GM18867 (cell line): ENCODE measurements at regions not wholly inside any gene's neighbourhood (a gene's known extent, or its start where the extent isn't known, plus 50 kb on each side); places are given as distances from the start of the nearest gene placed in this dataset.
A peak's percentile ranks its signal among the peaks of the same experiment; 100 is the strongest.

ENCODE experiments used
- ATAC-seq: cut with Tn5 transposase; IDR thresholded peaks from one replicate; pipeline ENCODE4 v1.9.1; 2021; ENCODE audit warnings: mild to moderate bottlenecking, moderate library complexity; ENCODE audit not compliant: unreplicated experiment

DNA sequence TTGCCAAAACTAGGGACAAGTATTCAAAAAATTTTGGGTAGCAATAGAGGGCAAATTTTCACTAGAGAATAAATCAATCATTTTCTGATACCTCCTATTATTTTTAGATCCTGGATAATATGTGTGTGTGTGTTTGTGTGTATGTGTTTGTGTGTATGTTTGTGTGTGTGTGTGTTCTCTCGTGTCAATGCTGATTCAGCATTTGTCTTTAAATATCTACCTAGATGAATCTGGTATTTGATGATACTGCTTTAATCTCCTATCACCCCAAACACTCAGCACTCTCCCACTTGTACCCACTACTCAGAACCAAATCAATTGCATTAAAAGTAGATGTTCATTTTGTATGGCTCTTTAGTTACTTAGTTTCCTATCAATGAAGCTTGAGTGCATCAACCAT, 101.3 kb upstream of the NPFFR2 start:
- no peak for ATAC-seq

DNA sequence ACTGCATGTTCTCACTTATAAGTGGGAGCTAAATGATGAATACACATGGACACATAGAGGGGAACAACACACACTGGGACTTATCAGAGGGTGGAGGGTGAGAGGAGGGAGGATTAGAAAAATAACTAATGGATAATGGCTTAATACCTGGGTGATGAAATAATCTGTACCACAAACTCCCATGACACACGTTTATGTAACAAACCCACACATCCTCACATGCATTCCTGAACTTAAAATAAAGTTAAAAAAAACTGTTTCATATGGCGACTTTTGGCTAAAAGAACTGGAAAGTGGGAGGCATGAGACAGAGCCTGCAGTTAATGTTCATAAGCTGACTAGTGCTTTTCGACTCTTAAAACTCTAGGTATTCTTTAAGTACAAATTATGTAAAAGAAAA, 98.9 kb upstream of the NPFFR2 start:
- no peak for ATAC-seq

DNA sequence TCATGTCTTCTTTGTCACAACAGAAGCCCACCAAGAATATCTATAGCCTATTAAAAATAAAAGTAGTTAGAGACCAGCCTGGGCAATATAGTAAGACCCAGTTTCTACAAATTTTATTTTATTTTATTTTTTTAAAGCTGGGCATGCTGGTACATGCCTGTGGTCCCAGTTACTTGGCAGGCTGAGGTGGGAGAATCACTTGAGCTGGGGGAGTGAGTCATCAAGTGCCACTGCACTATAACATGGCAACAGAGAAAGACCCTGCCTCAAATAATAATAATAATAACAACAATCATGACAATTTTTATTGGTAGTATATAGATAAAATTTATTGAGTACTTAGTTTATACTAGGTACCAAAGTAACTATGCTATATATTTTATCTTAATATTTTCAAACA, 93.0 kb upstream of the NPFFR2 start:
- ATAC-seq, result no peak

DNA sequence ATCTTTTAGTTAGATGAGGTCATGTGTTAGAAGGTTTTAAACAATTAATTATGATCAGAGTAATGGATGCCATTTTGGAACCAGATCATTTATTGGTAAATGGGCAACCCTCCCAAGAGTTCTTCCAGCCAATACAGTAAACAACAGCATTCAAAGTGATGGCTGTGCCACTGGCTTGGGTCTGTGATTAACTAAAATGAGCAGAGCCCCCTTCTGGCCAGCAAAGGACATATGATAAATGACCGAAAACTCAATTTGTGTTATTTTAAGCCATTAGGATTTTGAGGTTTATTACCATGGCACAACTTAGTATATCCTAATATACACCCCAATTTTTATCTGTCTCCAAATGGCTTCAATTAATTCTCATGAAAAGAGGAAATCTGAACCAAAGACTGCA, 90.8 kb upstream of the NPFFR2 start:
- peak; percentile 62 for ATAC-seq

DNA sequence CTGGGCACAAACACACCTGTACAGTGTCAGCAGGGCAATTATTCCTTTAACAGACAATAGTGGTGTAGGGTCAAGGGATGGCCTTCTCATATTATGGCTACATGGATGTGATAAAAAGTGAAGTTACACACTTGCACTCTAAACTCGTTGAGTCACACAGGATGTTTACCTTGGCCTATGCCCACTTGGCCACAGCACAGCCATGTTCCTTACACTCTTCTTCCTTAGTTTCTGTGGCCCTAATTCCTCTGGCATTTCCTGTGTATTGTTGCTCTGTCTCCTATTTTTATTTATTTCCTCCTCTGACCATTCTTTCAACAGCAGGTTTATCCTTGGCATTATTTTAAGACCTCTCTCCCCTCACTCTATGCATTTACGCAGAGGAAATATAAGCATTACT, 86.8 kb upstream of the NPFFR2 start:
- no peak for ATAC-seq

DNA sequence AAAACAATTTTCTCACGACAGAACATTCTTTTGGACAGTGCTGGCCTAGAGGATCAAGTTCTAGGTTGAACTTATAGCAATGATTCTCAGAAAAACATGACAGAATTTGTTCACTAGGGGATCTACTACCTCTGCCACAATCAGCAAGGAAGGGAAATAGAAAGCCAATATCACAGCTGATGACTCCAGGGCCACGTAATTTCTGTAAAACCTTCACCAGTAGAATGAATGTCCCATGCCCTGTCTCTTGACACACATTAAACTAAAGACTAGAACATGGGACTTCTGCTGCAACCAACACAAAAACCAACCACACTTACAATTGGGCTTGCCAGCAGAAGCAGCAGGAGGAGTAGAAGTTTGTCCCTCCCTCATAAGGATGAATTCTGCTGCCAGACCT, 86.0 kb upstream of the NPFFR2 start:
- ATAC-seq, result no peak

DNA sequence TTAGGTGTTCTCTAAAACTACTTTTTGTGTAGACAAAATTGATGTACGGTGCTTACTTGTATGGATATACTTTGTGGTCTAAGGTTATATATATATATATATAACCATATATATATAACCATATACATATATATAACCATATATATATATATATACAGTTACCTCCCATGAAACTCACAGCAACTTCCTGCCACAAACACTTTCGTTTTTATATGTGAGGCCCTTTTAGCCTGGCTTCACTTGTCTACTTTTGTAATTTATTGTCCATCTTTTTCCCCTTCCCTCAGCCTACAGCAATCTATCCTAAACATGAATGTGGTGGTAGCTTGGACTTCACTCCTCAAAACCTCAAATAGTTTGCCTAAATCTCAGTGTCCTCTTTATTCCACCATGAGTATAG, 72.8 kb upstream of the NPFFR2 start:
- ATAC-seq, result no peak

DNA sequence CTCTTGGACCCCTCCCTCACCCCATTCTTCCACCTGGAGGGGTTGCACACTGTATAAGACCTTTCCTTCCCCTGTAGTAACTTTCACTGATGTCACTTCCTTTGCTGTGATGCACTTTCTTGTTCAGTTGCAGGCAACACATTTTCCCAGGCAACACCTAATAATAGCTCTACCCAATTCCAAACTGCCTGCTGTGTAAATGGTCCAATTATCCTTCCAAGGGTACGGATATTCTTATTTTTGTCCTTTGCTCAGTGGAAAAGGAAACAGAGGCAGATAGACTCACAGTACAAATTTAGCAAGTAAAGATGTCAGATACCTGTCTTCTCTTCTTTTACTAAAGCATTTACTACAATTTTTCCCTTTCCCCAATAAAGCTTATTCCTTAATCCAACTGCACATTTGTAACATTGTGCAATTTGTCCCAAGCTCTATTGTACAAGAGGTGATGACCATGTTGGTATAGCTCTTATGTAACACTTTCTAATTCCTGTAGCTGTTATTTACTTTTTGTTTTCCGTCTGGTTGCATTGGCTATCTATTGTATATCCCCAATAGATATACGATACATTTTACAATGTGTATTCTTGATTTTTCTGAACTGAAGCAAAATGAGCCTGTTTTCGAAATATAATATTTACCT, 69.1 kb upstream of the NPFFR2 start:
- ATAC-seq, result no peak

DNA sequence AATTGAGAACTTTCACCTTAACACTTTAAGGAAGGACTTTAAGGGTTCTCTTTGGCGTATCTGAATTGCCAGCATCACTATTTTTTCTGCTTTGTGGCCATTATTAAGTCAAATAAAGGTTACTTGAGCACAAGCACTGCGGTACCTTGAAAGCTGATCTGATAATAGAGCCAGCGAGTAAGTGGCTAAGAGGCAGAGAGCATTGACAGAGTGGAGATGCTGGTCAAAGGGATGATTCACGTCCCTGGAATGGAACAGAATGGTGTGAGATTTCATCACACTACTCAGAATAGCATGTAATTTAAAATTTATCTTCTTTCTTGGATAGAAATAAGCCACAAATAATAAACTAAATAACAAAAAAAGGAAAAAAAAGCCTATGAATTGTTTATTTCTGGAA, 57.1 kb upstream of the NPFFR2 start:
- ATAC-seq, result no peak

DNA sequence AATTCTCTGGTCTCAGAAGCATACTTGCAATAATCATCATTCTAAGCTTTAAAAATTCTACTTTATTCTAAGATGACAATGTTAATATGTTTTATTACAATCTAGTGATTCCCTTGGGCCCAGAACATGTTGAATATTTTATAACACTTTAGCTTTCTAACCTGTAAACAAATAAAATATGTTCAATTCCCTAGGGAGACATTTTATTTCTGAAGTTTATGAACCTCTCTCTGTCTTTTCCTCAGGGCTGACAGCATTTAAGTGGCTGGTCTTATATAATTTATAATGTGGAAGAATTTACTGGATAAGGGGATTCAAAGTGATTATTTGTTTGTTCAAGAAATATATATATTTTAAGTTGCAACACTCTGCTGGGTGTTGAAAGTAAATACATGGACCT, 55.3 kb upstream of the NPFFR2 start:
- no peak for ATAC-seq

DNA sequence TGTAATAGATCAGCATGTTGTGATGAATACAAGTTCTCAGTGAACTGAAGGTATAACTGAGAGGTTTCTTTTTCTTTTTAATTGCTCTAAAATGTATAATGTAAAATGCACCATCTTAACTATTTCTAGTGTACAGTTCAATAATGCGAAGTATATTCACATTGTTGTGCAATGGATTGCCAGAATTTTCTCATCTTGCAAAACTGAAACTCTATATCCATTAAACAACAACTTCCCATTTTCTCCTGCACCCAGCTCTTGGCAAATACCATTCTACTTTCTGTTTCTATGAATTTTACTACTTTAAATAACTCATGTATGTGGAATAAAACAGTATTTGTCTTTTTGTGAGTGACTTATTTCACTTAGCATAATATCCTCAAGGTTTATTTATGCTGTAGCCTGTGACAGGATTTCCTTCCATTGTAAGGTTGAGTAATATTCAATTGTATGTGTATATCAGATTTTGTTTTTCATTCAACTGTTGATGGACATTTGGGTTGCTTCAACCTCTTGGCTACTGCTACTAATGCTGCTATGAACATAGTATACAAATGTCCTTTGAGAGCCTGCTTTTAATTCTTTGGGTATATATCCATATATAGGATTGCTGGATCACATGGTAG, 53.5 kb upstream of the NPFFR2 start:
- ATAC-seq, result no peak

DNA sequence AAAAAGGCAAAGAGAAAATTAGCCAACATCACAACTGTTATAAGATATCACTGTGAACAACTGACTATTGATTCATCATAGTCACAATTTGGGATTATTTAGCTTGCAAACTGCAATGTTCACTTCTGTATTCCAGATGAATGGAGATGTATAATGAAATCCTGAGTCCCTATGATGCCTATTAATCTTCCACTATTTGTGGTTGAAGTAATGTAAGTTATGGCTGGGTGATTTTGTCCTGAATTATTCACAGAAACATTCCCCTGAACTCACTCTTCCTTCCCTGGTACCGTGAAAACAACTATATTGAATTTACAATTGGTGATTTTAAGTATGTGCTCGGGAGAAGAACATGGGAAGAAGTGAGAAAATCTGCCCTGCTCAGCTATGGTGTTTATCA, 50.8 kb upstream of the NPFFR2 start:
- ATAC-seq, result no peak
